Fibroblast of the conjunctiva (primary cell): ENCODE measurements at regions not wholly inside any gene's neighbourhood (a gene's known extent, or its start where the extent isn't known, plus 50 kb on each side); places are given as distances from the start of the nearest gene placed in this dataset.
A peak's percentile ranks its signal among the peaks of the same experiment; 100 is the strongest.

Experiments
- DNase-seq: peaks from one replicate; pipeline ENCODE4 v3.0.0-alpha.2; 2010; ENCODE audit warnings: low read depth

DNA sequence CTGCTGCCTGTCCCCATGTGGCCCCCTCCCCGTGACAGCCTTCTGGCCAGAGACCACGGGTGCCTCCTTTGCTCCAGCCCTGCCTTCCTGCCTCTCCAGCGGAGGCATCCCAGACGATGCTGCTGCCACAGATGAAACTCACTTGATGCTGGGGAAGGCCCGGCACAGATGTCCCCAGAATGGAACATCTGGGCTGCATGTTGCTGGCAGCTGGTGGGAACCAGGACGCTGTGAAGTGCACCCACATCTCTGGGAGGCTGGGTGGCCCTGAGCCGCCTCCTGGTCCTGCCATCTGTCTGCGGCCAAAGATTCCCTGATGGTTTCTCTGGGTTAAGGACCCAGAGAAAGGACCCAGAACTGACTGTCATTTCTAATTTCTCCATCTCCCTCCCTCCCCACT, 51.9 kb upstream of the PTPRS start:
- no peak for DNase-seq

- no peak for DNase-seq
Observed at GRCh38 chr19:5393088-5393487, 52.5 kb upstream of the PTPRS start.

GRCh38 chr19:5394551-5395505, 54.2 kb upstream of the PTPRS start:
- no peak for DNase-seq

- DNase-seq, result no peak
Observed at GRCh38 chr19:5395556-5395955, 54.9 kb upstream of the PTPRS start.

DNA sequence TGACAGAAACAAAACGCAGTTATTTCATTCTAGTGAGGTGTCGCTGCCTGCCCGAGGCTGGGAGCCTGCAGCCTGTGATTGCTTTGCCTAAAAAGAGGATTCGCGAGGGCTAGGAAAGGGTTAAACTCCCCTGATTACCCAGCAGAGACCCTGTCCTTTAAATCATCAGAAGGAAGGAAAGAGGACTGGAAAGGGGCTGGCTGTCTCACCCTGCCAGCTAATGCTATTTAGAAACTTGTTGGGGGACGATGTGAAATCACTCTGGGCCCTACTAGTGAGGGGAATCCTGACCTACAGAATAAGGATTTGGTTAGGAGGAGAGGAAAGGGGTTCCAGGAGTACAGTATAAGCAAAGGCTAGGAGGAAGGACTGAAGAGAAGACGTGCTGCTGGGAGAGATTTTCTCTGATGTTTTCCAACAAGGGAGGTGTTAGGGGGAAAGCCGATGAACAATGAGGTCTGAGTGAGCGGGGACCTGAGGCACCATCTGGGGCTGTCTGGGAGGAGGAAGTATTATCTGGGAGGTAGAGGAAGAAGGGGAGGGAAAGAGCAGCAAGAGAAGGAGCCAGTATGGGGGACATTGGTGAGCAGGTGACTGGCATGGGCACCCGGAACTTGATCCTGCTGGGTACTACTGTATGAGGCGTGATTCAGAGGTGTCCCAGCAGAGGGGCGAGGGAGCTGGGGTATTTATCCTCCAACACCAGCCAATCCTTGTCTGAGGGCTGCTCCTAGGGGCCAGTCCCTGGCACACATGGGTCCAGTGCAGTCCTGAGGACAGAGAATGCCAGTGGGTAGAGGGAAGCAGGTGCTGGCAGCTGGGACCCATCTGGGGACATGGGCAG, 55.7 kb upstream of the PTPRS start:
- no peak for DNase-seq

DNA sequence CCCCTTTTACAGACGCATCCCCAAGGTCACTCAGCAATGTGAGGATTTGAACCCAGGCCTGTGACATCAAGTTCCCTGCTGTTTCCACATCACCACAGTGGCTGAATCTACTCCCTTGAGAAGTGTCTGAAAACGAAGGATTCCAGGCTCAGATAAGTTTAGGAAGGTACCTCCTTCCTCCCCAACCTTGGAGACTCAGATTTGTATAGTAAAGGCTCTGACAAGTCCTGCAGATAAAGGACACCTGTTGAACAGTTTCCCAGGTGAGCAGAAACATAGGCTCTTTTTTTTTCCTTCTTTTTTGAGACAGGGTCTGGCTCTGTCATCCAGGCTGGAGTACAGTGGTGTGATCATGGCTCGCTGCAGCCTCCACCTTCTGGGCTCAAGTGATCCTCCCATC, 56.4 kb upstream of the PTPRS start:
- DNase-seq, result no peak

DNA sequence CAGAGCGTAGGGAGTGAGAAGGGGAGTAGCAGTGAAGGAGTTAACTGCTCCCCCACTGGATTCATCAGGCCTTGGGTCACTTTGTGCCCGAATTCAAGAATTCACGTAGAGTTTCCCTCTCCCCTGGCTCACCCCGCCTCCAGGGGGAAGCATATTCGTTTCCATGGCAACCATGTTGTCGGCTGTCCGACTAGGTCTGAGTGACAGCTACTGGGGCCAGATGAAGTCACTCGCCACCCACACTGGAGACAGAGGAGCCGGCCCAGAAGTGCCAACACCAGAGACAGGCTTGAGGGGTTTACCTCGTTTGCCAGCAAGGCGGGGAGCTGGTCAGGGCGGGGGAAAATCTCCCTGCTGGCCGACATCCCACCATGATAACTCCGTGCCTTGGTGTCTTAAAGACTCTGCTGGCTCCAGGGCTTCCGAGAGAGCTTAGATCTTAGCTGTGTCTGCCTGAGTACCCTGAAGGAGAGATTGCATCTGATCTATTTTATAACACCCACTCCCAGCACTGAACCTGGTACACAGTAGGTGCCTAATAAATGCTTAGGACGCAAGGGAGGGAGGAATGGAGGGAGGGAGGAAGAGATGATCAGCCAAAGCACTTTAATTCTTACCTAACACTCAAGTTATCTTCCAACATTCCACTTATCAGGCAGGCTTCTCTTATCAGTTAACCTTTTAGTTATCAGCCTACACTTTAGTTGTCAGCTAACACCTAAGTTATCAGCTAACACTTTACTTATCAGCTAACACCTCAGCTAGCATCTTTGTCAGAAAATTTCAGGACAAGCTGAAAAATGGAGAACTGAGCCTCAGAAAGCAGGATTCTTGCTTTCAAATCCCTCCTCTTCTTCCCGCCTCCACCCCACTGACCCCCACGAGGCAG, 57.2 kb upstream of the ZNRF4 start:
- DNase-seq, result no peak

- DNase-seq, result no peak
Observed at GRCh38 chr19:5398693-5399057, 56.5 kb upstream of the ZNRF4 start.

- DNase-seq, result peak; percentile 59
Observed at GRCh38 chr19:5403968-5404640, 51.1 kb upstream of the ZNRF4 start.
